ENCODE measurements at regions not wholly inside any gene's neighbourhood (a gene's known extent, or its start where the extent isn't known, plus 50 kb on each side); places are given as distances from the start of the nearest gene placed in this dataset.

GRCh38 chr11:22920939-22921565 is 60.8 kb upstream of the CCDC179 start:
- no peak overlapping the region for H4K8ac ChIP-seq (ENCODE audit: low read depth, low read length)
- no peak overlapping the region for H3K9ac ChIP-seq (ENCODE audit: low read depth, low read length, poor library complexity)
- no peak overlapping the region for H3K4me3 ChIP-seq (ENCODE audit: low read length in 2 of 2)
- H2BK15ac ChIP-seq (ENCODE audit: low read length): no peak overlapping the region
- H3K27ac ChIP-seq (replicated peaks; ENCODE audit: low read length): no peak overlapping the region
- no CpG with 5 or more reads among the region's 5 CpGs for WGBS, 2 donors (ENCODE audit: extremely low coverage in 2 of 2, insufficient read length in 2 of 2, insufficient replicate concordance in 1 of 2)
- no peak overlapping the region for H4K91ac ChIP-seq (ENCODE audit: low read depth, low read length, poor library complexity)
- no peak overlapping the region for H2BK12ac ChIP-seq (ENCODE audit: low read length)
- no peak overlapping the region for H2AK5ac ChIP-seq (ENCODE audit: low read depth, low read length)
- H2BK5ac ChIP-seq (ENCODE audit: low read length): no peak overlapping the region
- no peak overlapping the region for H3K4ac ChIP-seq (ENCODE audit: low read length)
- no peak overlapping the region for H3K23ac ChIP-seq (ENCODE audit: low read depth, low read length, poor library complexity)
- H3K14ac ChIP-seq (ENCODE audit: low read length): no peak overlapping the region
- H3K18ac ChIP-seq (ENCODE audit: low read length): no peak overlapping the region
- H3K79me1 ChIP-seq (ENCODE audit: low read depth, low read length): no peaks in the 10 kb centered on the region
- no peaks in the 10 kb centered on the region for H3K9me3 ChIP-seq (replicated peaks in 1 of 2; ENCODE audit: control insufficient read depth in 2 of 2, insufficient read depth in 1 of 2, low read depth in 1 of 2, low read length in 2 of 2)
- DNase-seq (ENCODE audit: low spot score): peak; percentile 26
- H3K27me3 ChIP-seq (ENCODE audit: control insufficient read depth in 3 of 3, insufficient read depth in 3 of 3, low read depth in 1 of 3, low read length in 3 of 3): no peaks in the 10 kb centered on the region
- no peak overlapping the region for H2AFZ ChIP-seq (ENCODE audit: low read length)
- H3K4me2 ChIP-seq (ENCODE audit: insufficient read depth, low read length, poor library complexity, severe bottlenecking): no peak overlapping the region
- no peaks in the 10 kb centered on the region for H3K4me1 ChIP-seq (ENCODE audit: control insufficient read depth in 2 of 2, insufficient read depth in 1 of 2, low read depth in 1 of 2, low read length in 2 of 2)
- H3K36me3 ChIP-seq (replicated peaks in 1 of 2; ENCODE audit: control insufficient read depth in 2 of 2, insufficient read depth in 2 of 2, low read length in 2 of 2): no peaks in the 10 kb centered on the region
- H2BK120ac ChIP-seq (ENCODE audit: low read depth, low read length): no peak overlapping the region

DNA sequence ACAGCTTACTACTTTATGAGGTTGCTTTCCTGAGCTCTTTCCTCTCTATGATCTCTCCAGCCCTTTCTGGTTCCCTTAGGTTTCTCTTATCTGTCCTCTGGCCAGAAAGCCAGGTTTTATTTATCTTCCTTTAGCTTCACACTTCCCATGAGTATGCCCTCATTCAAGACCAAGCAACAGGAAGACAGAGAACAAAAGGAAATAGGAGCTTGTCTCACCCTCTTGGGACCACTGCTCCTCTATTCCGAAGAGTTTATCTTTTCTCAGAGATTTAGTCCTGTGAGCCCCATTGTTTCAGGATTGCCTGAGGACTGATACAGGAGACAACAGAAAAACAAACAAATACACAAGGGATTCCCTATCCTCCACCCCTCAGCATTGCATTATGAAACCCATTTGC is 62.4 kb upstream of the CCDC179 start:
- Histone ChIP-seq H3K79me1 (ENCODE audit: low read depth, low read length) (no peaks in the 10 kb centered on the region), H3K9me3 (replicated peaks in 1 of 2; ENCODE audit: control insufficient read depth in 2 of 2, insufficient read depth in 1 of 2, low read depth in 1 of 2, low read length in 2 of 2) (no peaks in the 10 kb centered on the region), H2BK120ac (ENCODE audit: low read depth, low read length) (no peak overlapping the region), H3K18ac (ENCODE audit: low read length) (no peak overlapping the region), H2BK12ac (ENCODE audit: low read length) (no peak overlapping the region), H3K4me2 (ENCODE audit: insufficient read depth, low read length, poor library complexity, severe bottlenecking) (no peak overlapping the region), H2AFZ (ENCODE audit: low read length) (peak overlapping the region; percentile 10), H3K23ac (ENCODE audit: low read depth, low read length, poor library complexity) (no peak overlapping the region), H2BK15ac (ENCODE audit: low read length) (no peak overlapping the region), H3K4ac (ENCODE audit: low read length) (no peak overlapping the region), H3K4me3 (ENCODE audit: low read length in 2 of 2) (no peak overlapping the region), H3K14ac (ENCODE audit: low read length) (no peak overlapping the region), H3K4me1 (ENCODE audit: control insufficient read depth in 2 of 2, insufficient read depth in 1 of 2, low read depth in 1 of 2, low read length in 2 of 2) (no peaks in the 10 kb centered on the region), H2BK5ac (ENCODE audit: low read length) (no peak overlapping the region), H3K27ac (replicated peaks; ENCODE audit: low read length) (no peak overlapping the region), H3K9ac (ENCODE audit: low read depth, low read length, poor library complexity) (no peak overlapping the region), H4K8ac (ENCODE audit: low read depth, low read length) (no peak overlapping the region), H3K36me3 (replicated peaks in 1 of 2; ENCODE audit: control insufficient read depth in 2 of 2, insufficient read depth in 2 of 2, low read length in 2 of 2) (no peaks in the 10 kb centered on the region), H3K27me3 (ENCODE audit: control insufficient read depth in 3 of 3, insufficient read depth in 3 of 3, low read depth in 1 of 3, low read length in 3 of 3) (no peaks in the 10 kb centered on the region), H4K91ac (ENCODE audit: low read depth, low read length, poor library complexity) (no peak overlapping the region), H2AK5ac (ENCODE audit: low read depth, low read length) (no peak overlapping the region)
- no CpG with 5 or more reads among the region's 1 CpG for WGBS, 2 donors (ENCODE audit: extremely low coverage in 2 of 2, insufficient read length in 2 of 2, insufficient replicate concordance in 1 of 2)
- no peak for DNase-seq (ENCODE audit: low spot score)

DNA sequence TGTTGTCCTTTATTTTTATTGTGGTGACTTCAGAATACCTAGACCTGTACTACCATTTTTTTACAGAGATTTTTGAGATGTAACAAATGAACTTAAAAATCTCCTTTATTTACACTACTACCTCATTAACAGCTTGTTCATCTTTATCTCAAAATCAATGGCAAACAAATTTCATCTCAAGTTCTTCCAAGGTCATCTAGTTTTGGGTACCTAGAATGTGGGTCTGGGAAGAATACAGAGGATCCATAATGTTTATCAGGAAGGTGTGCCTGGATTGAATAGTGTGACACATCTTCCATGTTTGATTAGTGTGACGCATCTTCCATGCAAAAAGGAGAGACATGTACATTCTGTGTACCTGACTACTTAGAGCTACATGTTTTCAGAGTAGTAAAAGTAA is 63.3 kb upstream of the CCDC179 start:
- H4K8ac ChIP-seq (ENCODE audit: low read depth, low read length): no peak overlapping the region
- no peak for DNase-seq (ENCODE audit: low spot score)
- H3K4me2 ChIP-seq (ENCODE audit: insufficient read depth, low read length, poor library complexity, severe bottlenecking): no peak overlapping the region
- no peak overlapping the region for H3K9ac ChIP-seq (ENCODE audit: low read depth, low read length, poor library complexity)
- no peak overlapping the region for H2AFZ ChIP-seq (ENCODE audit: low read length)
- no peak overlapping the region for H3K27ac ChIP-seq (replicated peaks; ENCODE audit: low read length)
- no peak overlapping the region for H2BK15ac ChIP-seq (ENCODE audit: low read length)
- H2BK120ac ChIP-seq (ENCODE audit: low read depth, low read length): no peak overlapping the region
- no peak overlapping the region for H3K18ac ChIP-seq (ENCODE audit: low read length)
- H4K91ac ChIP-seq (ENCODE audit: low read depth, low read length, poor library complexity): no peak overlapping the region
- no peak overlapping the region for H3K4ac ChIP-seq (ENCODE audit: low read length)
- no peak overlapping the region for H3K4me3 ChIP-seq (ENCODE audit: low read length in 2 of 2)
- H2BK5ac ChIP-seq (ENCODE audit: low read length): no peak overlapping the region
- no peaks in the 10 kb centered on the region for H3K36me3 ChIP-seq (replicated peaks in 1 of 2; ENCODE audit: control insufficient read depth in 2 of 2, insufficient read depth in 2 of 2, low read length in 2 of 2)
- H3K14ac ChIP-seq (ENCODE audit: low read length): no peak overlapping the region
- H2AK5ac ChIP-seq (ENCODE audit: low read depth, low read length): no peak overlapping the region
- H3K23ac ChIP-seq (ENCODE audit: low read depth, low read length, poor library complexity): no peak overlapping the region
- no peaks in the 10 kb centered on the region for H3K9me3 ChIP-seq (replicated peaks in 1 of 2; ENCODE audit: control insufficient read depth in 2 of 2, insufficient read depth in 1 of 2, low read depth in 1 of 2, low read length in 2 of 2)
- WGBS, 2 donors (ENCODE audit: extremely low coverage in 2 of 2, insufficient read length in 2 of 2, insufficient replicate concordance in 1 of 2): no CpG with 5 or more reads among the region's 1 CpG
- no peak overlapping the region for H2BK12ac ChIP-seq (ENCODE audit: low read length)
- H3K4me1 ChIP-seq (ENCODE audit: control insufficient read depth in 2 of 2, insufficient read depth in 1 of 2, low read depth in 1 of 2, low read length in 2 of 2): no peaks in the 10 kb centered on the region
- no peaks in the 10 kb centered on the region for H3K27me3 ChIP-seq (ENCODE audit: control insufficient read depth in 3 of 3, insufficient read depth in 3 of 3, low read depth in 1 of 3, low read length in 3 of 3)
- H3K79me1 ChIP-seq (ENCODE audit: low read depth, low read length): no peaks in the 10 kb centered on the region

- no peak overlapping the region for H2AK5ac ChIP-seq (ENCODE audit: low read depth, low read length)
- no peak overlapping the region for H4K8ac ChIP-seq (ENCODE audit: low read depth, low read length)
- H3K23ac ChIP-seq (ENCODE audit: low read depth, low read length, poor library complexity): no peak overlapping the region
- no peak overlapping the region for H2BK120ac ChIP-seq (ENCODE audit: low read depth, low read length)
- H3K4ac ChIP-seq (ENCODE audit: low read length): no peak overlapping the region
- no peaks in the 10 kb centered on the region for H3K27me3 ChIP-seq (ENCODE audit: control insufficient read depth in 3 of 3, insufficient read depth in 3 of 3, low read depth in 1 of 3, low read length in 3 of 3)
- no peak overlapping the region for H3K9ac ChIP-seq (ENCODE audit: low read depth, low read length, poor library complexity)
- no peaks in the 10 kb centered on the region for H3K9me3 ChIP-seq (replicated peaks in 1 of 2; ENCODE audit: control insufficient read depth in 2 of 2, insufficient read depth in 1 of 2, low read depth in 1 of 2, low read length in 2 of 2)
- H2BK5ac ChIP-seq (ENCODE audit: low read length): no peak overlapping the region
- H2BK12ac ChIP-seq (ENCODE audit: low read length): no peak overlapping the region
- H2BK15ac ChIP-seq (ENCODE audit: low read length): no peak overlapping the region
- no peak overlapping the region for H3K4me3 ChIP-seq (ENCODE audit: low read length in 2 of 2)
- H3K14ac ChIP-seq (ENCODE audit: low read length): no peak overlapping the region
- no peak for DNase-seq (ENCODE audit: low spot score)
- no peak overlapping the region for H2AFZ ChIP-seq (ENCODE audit: low read length)
- H3K27ac ChIP-seq (replicated peaks; ENCODE audit: low read length): no peak overlapping the region
- no peaks in the 10 kb centered on the region for H3K4me1 ChIP-seq (ENCODE audit: control insufficient read depth in 2 of 2, insufficient read depth in 1 of 2, low read depth in 1 of 2, low read length in 2 of 2)
- no peak overlapping the region for H3K4me2 ChIP-seq (ENCODE audit: insufficient read depth, low read length, poor library complexity, severe bottlenecking)
- no peaks in the 10 kb centered on the region for H3K36me3 ChIP-seq (replicated peaks in 1 of 2; ENCODE audit: control insufficient read depth in 2 of 2, insufficient read depth in 2 of 2, low read length in 2 of 2)
- no peak overlapping the region for H4K91ac ChIP-seq (ENCODE audit: low read depth, low read length, poor library complexity)
- H3K18ac ChIP-seq (ENCODE audit: low read length): no peak overlapping the region
- no peaks in the 10 kb centered on the region for H3K79me1 ChIP-seq (ENCODE audit: low read depth, low read length)
These were observed 66.1 kb upstream of the CCDC179 start for GRCh38 chr11:22926341-22926740.
